ENCODE measurements at regions not wholly inside any gene's neighbourhood (a gene's known extent, or its start where the extent isn't known, plus 50 kb on each side); places are given as distances from the start of the nearest gene placed in this dataset.

- Histone ChIP-seq H3K4me3 (ENCODE audit: low read length) (no peak overlapping the region), H2AK5ac (ENCODE audit: low read length) (no peak overlapping the region), H3K4me1 (ENCODE audit: control insufficient read depth, low read depth, low read length) (no peaks in the 10 kb centered on the region), H4K5ac (ENCODE audit: low read length) (no peak overlapping the region), H3K36me3 (ENCODE audit: control insufficient read depth, insufficient read depth, low read length) (no peaks in the 10 kb centered on the region), H4K8ac (ENCODE audit: low read depth, low read length) (no peak overlapping the region), H3K27ac (ENCODE audit: low read depth, low read length) (no peak overlapping the region), H2BK120ac (ENCODE audit: low read depth, low read length) (no peak overlapping the region), H3K79me2 (ENCODE audit: control insufficient read depth, insufficient read depth, low read length) (no peaks in the 10 kb centered on the region), H3K4me2 (ENCODE audit: low read length) (no peak overlapping the region), H2BK5ac (ENCODE audit: low read length) (no peak overlapping the region), H3K18ac (ENCODE audit: low read length) (no peak overlapping the region), H3K4ac (ENCODE audit: low read depth, low read length) (no peak overlapping the region), H3K23ac (ENCODE audit: low read length) (no peak overlapping the region), H3K56ac (ENCODE audit: low read length) (no peak overlapping the region), H3K27me3 (ENCODE audit: insufficient read depth, low read length, poor library complexity) (no peaks in the 10 kb centered on the region), H3K9ac (ENCODE audit: low read length) (no peak overlapping the region), H3K79me1 (ENCODE audit: low read length) (no peaks in the 10 kb centered on the region), H2BK15ac (replicated peaks; ENCODE audit: low read depth) (no peak overlapping the region)
- no CpG with 5 or more reads among the region's 3 CpGs for WGBS (ENCODE audit: extremely low coverage, insufficient coverage, low lambda C conversion rate)
- no peak for DNase-seq
These were observed 97.4 kb downstream of the RIN2 start for GRCh38 chr20:19855416-19855815.

DNA sequence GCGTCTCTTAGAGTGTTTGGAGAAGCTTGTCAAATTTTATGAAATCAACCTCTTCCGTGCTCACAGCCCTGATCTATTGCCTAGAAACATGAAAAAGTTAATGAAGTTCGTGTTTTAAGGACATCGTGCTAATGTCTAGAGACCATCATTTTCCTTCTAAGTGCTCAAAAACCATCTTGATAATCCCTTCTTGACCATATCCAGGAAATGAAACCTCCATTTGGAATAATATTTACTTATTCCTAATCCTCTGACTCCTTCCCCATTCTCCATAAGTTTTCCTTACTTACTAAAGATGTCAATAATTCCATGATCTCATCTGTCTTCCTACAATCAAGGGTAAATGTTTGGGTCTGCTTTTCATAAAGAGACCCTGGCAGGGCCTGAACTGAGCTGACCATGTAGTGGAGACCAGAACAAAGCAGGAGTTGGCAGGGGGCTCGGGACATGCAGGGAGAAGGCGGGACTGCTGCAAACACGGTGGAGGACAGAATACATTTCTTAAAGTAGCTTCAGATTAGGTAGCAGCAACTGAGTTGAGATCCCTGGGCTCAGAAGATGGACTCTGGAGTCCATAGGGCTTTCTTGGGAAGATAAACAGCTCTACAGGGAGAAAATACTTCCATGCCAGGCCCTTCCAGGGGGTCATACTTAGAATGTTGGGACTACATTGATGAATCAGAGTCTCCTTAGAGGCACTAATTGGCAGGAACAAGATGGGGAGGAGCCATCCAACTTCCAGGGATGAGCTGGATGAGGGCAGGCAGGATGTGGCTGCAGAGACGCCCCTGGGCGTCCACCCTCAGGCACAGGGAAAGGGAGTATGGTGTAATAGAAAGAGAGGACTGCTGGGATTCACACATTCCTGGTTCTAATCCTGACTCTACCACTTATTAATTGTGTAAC lies 100.7 kb downstream of the RIN2 start:
- no peaks in the 10 kb centered on the region for H3K79me2 ChIP-seq (ENCODE audit: control insufficient read depth, insufficient read depth, low read length)
- no CpG with 5 or more reads among the region's 9 CpGs for WGBS (ENCODE audit: extremely low coverage, insufficient coverage, low lambda C conversion rate)
- H2BK120ac ChIP-seq (ENCODE audit: low read depth, low read length) = no peak overlapping the region
- no peak overlapping the region for H3K4ac ChIP-seq (ENCODE audit: low read depth, low read length)
- H3K27me3 ChIP-seq (ENCODE audit: insufficient read depth, low read length, poor library complexity) = no peaks in the 10 kb centered on the region
- no peaks in the 10 kb centered on the region for H3K4me1 ChIP-seq (ENCODE audit: control insufficient read depth, low read depth, low read length)
- no peak overlapping the region for H3K4me2 ChIP-seq (ENCODE audit: low read length)
- no peak overlapping the region for H3K4me3 ChIP-seq (ENCODE audit: low read length)
- H3K23ac ChIP-seq (ENCODE audit: low read length) = no peak overlapping the region
- no peaks in the 10 kb centered on the region for H3K79me1 ChIP-seq (ENCODE audit: low read length)
- no peak overlapping the region for H2BK15ac ChIP-seq (replicated peaks; ENCODE audit: low read depth)
- no peak overlapping the region for H3K27ac ChIP-seq (ENCODE audit: low read depth, low read length)
- H3K9ac ChIP-seq (ENCODE audit: low read length) = no peak overlapping the region
- no peak overlapping the region for H4K5ac ChIP-seq (ENCODE audit: low read length)
- H3K36me3 ChIP-seq (ENCODE audit: control insufficient read depth, insufficient read depth, low read length) = no peaks in the 10 kb centered on the region
- no peak overlapping the region for H2BK5ac ChIP-seq (ENCODE audit: low read length)
- no peak overlapping the region for H2AK5ac ChIP-seq (ENCODE audit: low read length)
- no peak for DNase-seq
- no peak overlapping the region for H3K18ac ChIP-seq (ENCODE audit: low read length)
- H3K56ac ChIP-seq (ENCODE audit: low read length) = no peak overlapping the region
- H4K8ac ChIP-seq (ENCODE audit: low read depth, low read length) = no peak overlapping the region

DNA sequence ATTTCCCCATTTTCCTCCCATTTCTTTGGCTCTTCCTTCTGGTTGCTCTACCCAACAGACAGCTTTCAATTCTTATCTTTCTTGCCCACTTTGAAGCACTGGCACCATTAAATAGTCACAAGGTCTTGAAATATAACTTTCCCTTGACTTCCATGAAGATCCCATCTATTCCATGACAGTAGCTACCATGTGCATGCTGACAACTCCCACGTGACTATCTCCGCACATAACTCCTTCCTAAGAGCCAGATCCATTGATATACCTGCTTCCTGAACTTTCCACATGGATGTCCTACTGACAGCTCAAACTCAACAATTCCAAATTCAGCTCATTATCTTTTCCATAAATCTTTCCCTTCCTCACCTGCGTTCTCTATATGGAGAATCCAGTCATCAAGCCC lies 101.4 kb downstream of the RIN2 start:
- no peaks in the 10 kb centered on the region for H3K79me1 ChIP-seq (ENCODE audit: low read length)
- H2BK120ac ChIP-seq (ENCODE audit: low read depth, low read length) = no peak overlapping the region
- H3K4me2 ChIP-seq (ENCODE audit: low read length) = no peak overlapping the region
- H3K36me3 ChIP-seq (ENCODE audit: control insufficient read depth, insufficient read depth, low read length) = no peaks in the 10 kb centered on the region
- H3K79me2 ChIP-seq (ENCODE audit: control insufficient read depth, insufficient read depth, low read length) = no peaks in the 10 kb centered on the region
- H2AK5ac ChIP-seq (ENCODE audit: low read length) = no peak overlapping the region
- no peak overlapping the region for H4K8ac ChIP-seq (ENCODE audit: low read depth, low read length)
- no peak for DNase-seq
- H2BK15ac ChIP-seq (replicated peaks; ENCODE audit: low read depth) = no peak overlapping the region
- H3K27me3 ChIP-seq (ENCODE audit: insufficient read depth, low read length, poor library complexity) = no peaks in the 10 kb centered on the region
- no peak overlapping the region for H3K56ac ChIP-seq (ENCODE audit: low read length)
- H3K4me1 ChIP-seq (ENCODE audit: control insufficient read depth, low read depth, low read length) = no peaks in the 10 kb centered on the region
- no peak overlapping the region for H4K5ac ChIP-seq (ENCODE audit: low read length)
- no peak overlapping the region for H3K9ac ChIP-seq (ENCODE audit: low read length)
- no peak overlapping the region for H3K18ac ChIP-seq (ENCODE audit: low read length)
- no peak overlapping the region for H3K4me3 ChIP-seq (ENCODE audit: low read length)
- H3K4ac ChIP-seq (ENCODE audit: low read depth, low read length) = no peak overlapping the region
- H2BK5ac ChIP-seq (ENCODE audit: low read length) = no peak overlapping the region
- no peak overlapping the region for H3K27ac ChIP-seq (ENCODE audit: low read depth, low read length)
- WGBS (ENCODE audit: extremely low coverage, insufficient coverage, low lambda C conversion rate) = no CpG with 5 or more reads among the region's 3 CpGs
- no peak overlapping the region for H3K23ac ChIP-seq (ENCODE audit: low read length)

DNA sequence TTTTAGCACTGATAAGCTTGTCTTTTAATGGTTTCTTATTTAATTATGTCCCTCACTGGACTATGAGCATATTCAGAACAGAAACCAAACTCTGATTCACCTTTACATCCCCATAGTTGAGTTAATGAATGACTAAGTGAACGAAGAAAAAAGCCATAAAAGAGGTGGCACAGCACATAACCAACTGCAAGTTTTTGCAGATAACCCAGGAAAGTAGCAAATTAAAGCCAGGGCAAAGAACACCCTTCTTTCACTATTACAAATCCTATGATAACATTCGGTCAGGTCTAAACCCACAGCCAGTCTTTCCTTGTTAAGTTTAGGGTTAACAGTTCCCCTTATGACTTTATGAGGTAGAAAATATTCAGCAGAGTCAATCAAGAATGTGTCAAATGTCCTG lies 102.7 kb downstream of the RIN2 start:
- H3K56ac ChIP-seq (ENCODE audit: low read length) = no peak overlapping the region
- no peak overlapping the region for H2BK5ac ChIP-seq (ENCODE audit: low read length)
- no CpG with 5 or more reads among the region's 2 CpGs for WGBS (ENCODE audit: extremely low coverage, insufficient coverage, low lambda C conversion rate)

GRCh38 chr20:19861147-19861759 lies 103.2 kb downstream of the RIN2 start:
- Histone ChIP-seq H4K5ac (ENCODE audit: low read length) (no peak overlapping the region), H3K18ac (ENCODE audit: low read length) (no peak overlapping the region), H3K23ac (ENCODE audit: low read length) (no peak overlapping the region), H3K4ac (ENCODE audit: low read depth, low read length) (no peak overlapping the region), H3K36me3 (ENCODE audit: control insufficient read depth, insufficient read depth, low read length) (no peaks in the 10 kb centered on the region), H3K27ac (ENCODE audit: low read depth, low read length) (no peak overlapping the region), H2BK15ac (replicated peaks; ENCODE audit: low read depth) (no peak overlapping the region), H3K79me2 (ENCODE audit: control insufficient read depth, insufficient read depth, low read length) (no peaks in the 10 kb centered on the region), H2BK120ac (ENCODE audit: low read depth, low read length) (no peak overlapping the region), H3K27me3 (ENCODE audit: insufficient read depth, low read length, poor library complexity) (no peaks in the 10 kb centered on the region), H3K4me3 (ENCODE audit: low read length) (no peak overlapping the region), H3K4me1 (ENCODE audit: control insufficient read depth, low read depth, low read length) (no peaks in the 10 kb centered on the region), H2BK5ac (ENCODE audit: low read length) (no peak overlapping the region), H2AK5ac (ENCODE audit: low read length) (no peak overlapping the region), H3K9ac (ENCODE audit: low read length) (no peak overlapping the region), H3K4me2 (ENCODE audit: low read length) (no peak overlapping the region), H3K56ac (ENCODE audit: low read length) (no peak overlapping the region), H4K8ac (ENCODE audit: low read depth, low read length) (no peak overlapping the region), H3K79me1 (ENCODE audit: low read length) (no peaks in the 10 kb centered on the region)
- DNase-seq = no peak
- WGBS (ENCODE audit: extremely low coverage, insufficient coverage, low lambda C conversion rate) = no CpG with 5 or more reads among the region's 6 CpGs

More for the DNA sequence above, 102.7 kb downstream of the RIN2 start:
- Histone ChIP-seq H4K8ac (ENCODE audit: low read depth, low read length) (no peak overlapping the region), H3K4me2 (ENCODE audit: low read length) (no peak overlapping the region), H2BK120ac (ENCODE audit: low read depth, low read length) (no peak overlapping the region), H3K36me3 (ENCODE audit: control insufficient read depth, insufficient read depth, low read length) (no peaks in the 10 kb centered on the region), H3K18ac (ENCODE audit: low read length) (no peak overlapping the region), H2BK15ac (replicated peaks; ENCODE audit: low read depth) (no peak overlapping the region), H3K9ac (ENCODE audit: low read length) (no peak overlapping the region), H3K27ac (ENCODE audit: low read depth, low read length) (no peak overlapping the region), H2AK5ac (ENCODE audit: low read length) (no peak overlapping the region), H3K4me3 (ENCODE audit: low read length) (no peak overlapping the region), H3K4ac (ENCODE audit: low read depth, low read length) (no peak overlapping the region), H3K79me1 (ENCODE audit: low read length) (no peaks in the 10 kb centered on the region), H3K27me3 (ENCODE audit: insufficient read depth, low read length, poor library complexity) (no peaks in the 10 kb centered on the region), H3K4me1 (ENCODE audit: control insufficient read depth, low read depth, low read length) (no peaks in the 10 kb centered on the region), H3K79me2 (ENCODE audit: control insufficient read depth, insufficient read depth, low read length) (no peaks in the 10 kb centered on the region), H3K23ac (ENCODE audit: low read length) (no peak overlapping the region), H4K5ac (ENCODE audit: low read length) (no peak overlapping the region)
- no peak for DNase-seq
